Glomerular visceral epithelial cell (primary cell): ENCODE measurements at regions not wholly inside any gene's neighbourhood (a gene's known extent, or its start where the extent isn't known, plus 50 kb on each side); places are given as distances from the start of the nearest gene placed in this dataset.
"Not testable (repeated sequence)": the region's sequence is repeated elsewhere in the genome, so short reads cannot be mapped to it uniquely, and the experiment has no call there.

Source experiments
- DNase-seq: peaks from one replicate; pipeline ENCODE4 v3.0.0-alpha.2; 2016; ENCODE audit errors: extremely low spot score

GRCh38 chr5:143908959-143909358 is 97.0 kb downstream of the HMHB1 start:
- DNase-seq: no peak

- DNase-seq: peak; percentile 28
Observed at GRCh38 chr5:143913008-143913752, 101.2 kb downstream of the HMHB1 start.

DNA sequence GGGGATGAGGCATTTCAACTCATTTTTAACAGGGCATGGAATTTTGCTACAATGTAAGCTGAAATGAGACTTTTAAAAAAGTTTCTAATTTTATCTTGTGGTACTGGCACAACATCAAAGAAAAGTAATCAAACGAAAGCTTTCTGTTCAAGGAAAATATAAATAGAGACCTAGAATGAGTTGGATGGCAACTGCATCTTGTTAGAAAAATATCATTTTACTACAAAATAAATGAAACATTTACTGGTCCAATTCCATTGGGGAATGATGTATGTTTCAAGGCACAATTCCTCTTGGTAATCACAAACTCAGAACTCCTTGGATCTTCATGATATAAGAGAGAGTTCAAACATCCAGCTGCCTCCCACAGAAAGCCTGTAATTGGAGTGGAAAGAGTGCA is 102.8 kb downstream of the HMHB1 start:
- DNase-seq: no peak

- no peak for DNase-seq
Observed at GRCh38 chr5:143916451-143916850, 104.5 kb downstream of the HMHB1 start.

DNA sequence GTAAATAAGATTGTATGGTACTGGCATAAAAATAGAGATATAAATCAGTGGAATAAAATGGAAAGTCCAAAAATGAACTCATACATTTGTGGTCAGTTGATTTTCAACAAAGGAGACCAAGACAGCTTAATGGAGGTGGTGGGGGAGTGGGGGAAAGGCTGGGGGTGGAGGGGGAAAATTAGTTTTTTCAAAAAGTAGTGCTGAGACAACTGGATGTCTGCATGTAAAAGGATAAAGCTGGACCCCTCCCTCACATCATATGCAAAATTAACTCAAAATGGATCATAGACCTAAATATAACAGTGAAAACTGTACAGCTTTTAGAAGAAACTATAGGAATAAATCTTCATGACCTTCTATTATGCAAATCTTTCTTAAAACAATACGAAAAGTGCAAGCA is 107.0 kb downstream of the HMHB1 start:
- no peak for DNase-seq

DNA sequence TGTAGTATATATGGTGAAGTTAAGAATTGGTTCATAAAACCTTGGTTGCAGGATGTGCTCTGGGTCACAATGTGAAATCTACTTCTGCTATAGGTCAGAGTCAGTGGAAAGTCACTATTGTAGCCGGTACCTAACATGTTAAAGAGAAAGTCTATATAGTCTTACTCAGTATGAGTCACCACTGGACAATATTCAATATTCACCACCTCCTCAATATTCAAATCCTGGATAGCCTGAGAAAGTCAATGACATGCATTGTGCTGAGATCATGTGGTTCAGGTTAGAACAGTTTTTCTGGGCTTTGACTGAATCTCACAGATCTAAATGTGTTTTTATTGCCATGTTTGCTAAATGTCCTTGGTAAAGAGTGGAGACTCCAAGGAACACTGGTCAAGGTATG is 108.8 kb downstream of the HMHB1 start:
- DNase-seq: no peak

DNA sequence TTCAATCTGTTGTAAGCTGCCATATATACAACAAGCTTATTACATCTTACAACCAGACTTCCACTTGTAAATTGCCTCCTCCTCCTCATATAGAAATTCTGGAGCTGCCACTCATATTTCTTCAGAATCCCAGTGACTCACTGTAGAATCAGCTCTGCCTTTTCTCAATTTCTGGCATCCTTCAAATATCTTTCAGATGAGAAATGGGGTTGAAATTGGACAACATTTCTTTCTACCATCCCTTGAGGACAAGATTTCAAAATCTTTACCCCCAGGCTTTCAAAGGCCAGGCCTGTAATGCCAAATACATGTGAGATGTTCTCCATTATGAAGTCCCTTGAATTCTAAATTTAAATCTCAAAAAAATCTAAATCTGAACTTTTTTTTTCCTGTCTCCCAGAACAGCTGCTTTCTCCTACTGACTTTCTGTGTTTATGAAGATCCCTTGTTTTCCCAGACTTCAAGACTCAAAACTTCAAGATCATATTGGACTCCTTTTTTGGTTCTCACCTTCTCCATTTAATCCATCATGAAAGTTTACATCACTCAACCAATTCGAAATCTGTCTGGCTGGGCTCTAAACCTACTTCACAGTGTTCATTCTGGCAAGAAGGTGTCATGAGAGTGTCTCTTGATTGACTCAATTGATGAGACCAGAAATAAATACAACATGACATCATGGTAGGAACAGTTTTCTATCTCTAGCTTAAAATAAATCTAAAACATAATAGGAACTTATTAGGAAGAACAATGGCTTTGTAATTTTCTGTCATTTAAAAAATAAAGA is 109.8 kb downstream of the HMHB1 start:
- peak; percentile 58 for DNase-seq

DNA sequence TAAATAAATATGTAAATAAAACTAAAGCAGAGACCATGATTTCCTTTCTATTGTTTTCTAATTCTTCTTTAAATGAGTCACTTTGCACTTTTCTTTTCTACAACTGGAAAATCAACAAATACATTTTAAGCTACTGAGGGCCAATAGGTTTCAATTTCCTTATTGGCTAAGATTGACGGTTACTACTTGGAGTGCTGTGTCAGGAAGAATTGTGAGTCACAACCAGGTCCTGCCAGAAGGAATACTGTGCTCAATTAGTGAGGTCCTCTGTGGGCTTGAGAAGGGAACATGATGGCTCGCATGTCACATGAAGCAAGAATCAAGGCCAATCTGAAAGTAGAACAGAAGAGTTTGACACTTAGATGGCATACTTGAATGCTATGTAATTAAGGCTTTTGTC is 110.8 kb downstream of the HMHB1 start:
- peak; percentile 28 for DNase-seq

DNA sequence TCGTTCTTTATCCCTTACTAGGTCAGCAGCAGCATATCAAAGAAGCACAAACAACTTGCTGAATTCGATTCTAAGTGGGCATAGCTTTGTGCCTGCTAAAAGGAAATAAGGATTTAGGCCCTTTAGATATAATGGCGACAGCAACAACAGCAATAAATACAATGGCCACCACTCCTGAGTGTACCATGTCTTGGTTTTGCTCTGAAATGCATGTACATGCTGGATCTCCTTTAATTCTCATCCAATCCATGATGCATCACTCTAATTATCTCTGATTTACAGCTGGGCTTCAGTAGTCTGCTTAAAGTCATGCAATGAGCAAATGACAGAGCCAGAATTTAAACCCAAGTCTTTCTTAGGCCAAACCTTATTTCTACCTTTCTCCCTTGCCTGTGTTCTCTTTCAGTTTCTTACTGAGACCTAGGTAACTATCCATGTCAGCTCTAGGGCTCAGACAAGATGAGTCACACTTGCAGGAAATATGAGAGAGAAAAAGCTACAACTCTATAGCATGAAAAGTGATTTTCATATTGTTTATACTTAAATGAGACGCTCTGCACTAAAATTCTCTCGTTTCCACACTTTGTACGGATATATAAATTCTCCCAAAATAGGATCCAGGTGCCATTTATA is 111.8 kb downstream of the HMHB1 start:
- peak; percentile 53 for DNase-seq

- DNase-seq: no peak
Observed at GRCh38 chr5:143924311-143924978, 112.5 kb downstream of the HMHB1 start.

- not testable (repeated sequence) for DNase-seq
Observed at GRCh38 chr5:143924979-143925325, 113.0 kb downstream of the HMHB1 start.

DNA sequence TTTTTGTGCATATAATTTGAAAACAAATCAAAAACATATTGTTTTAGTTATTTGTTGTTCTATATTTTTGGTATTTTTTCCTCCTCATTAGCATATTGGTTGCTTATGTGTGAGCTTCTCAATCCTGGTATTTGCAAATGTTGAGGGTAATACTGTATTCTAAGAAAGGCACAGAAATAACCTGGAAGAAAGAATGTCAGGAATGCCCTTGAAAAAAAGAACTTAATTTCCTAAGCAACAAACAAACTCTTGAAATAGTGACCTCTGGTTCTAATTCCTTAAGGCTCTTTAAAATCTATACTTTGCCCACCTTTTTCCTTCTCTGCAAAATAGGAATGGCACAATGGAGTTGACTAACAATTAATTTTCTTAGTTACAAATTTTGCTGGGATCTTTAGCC is 117.5 kb downstream of the HMHB1 start:
- no peak for DNase-seq

GRCh38 chr5:143930561-143930960 is 118.6 kb downstream of the HMHB1 start:
- no peak for DNase-seq

DNA sequence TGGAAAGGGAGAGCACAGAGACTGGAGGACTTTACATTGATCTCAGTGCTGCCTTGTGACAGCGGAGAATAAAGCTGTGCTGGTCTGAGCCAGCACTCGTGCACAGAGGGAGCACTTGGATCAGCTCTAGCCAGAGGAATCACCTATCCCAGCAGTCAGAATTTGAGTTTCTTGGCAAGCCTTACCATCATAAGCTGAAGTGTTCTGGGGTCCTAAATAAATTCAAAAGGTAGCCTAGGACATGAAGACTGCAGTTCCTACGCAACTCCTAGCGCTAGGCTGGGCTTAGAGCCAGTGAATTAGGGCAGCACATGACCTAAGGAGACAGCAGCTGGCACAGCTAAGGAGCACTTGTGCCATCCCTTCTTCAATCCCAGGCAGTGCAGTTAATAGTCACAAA is 119.5 kb downstream of the HMHB1 start:
- no peak for DNase-seq

- no peak for DNase-seq
Observed at GRCh38 chr5:143931986-143932385, 120.0 kb downstream of the HMHB1 start.

- peak; percentile 9 for DNase-seq
Observed at GRCh38 chr5:143932584-143932983, 120.6 kb downstream of the HMHB1 start.

GRCh38 chr5:143933451-143933850 is 121.5 kb downstream of the HMHB1 start:
- no peak for DNase-seq

- DNase-seq: no peak
Observed at GRCh38 chr5:143934821-143935220, 122.9 kb downstream of the HMHB1 start.

GRCh38 chr5:143938230-143938629 is 126.3 kb downstream of the HMHB1 start:
- no peak for DNase-seq

- DNase-seq: no peak
Observed at GRCh38 chr5:143946837-143947236, 134.9 kb downstream of the HMHB1 start.

DNA sequence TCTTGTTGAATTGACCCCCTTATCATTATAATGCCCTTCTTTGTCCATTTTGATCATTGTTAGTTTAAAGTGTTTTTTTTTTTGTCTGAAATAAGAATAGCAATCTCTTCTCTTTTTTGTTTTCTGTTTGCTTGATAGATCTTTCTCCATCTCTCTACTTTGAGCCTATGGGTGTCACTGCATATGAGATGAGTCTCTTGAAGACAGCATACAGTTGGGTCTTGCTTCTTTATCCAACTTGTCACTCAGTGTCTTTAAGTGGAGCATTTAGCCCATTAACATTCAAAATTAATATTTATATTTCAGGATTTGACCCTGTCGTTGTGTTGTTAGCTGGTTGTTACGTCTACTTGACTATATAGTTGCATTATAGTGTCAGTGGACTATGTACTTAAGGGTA is 135.4 kb downstream of the HMHB1 start:
- no peak for DNase-seq

- no peak for DNase-seq
Observed at GRCh38 chr5:143952809-143953208, 140.8 kb downstream of the HMHB1 start.
